Brain microvascular endothelial cell (primary cell): ENCODE measurements at regions not wholly inside any gene's neighbourhood (a gene's known extent, or its start where the extent isn't known, plus 50 kb on each side); places are given as distances from the start of the nearest gene placed in this dataset.

Experiments
- DNase-seq: peaks from one replicate; pipeline ENCODE4 v3.0.0-alpha.2; 2020
- H3K27ac ChIP-seq: fragments of 250-450 bp; sonication (Bioruptor Pico); 2 replicates; pipeline ENCODE4 v1.5.1; 2020; ENCODE audit warnings: mild to moderate bottlenecking, moderate library complexity
- H3K27me3 ChIP-seq: fragments of 250-450 bp; sonication (Bioruptor Pico); replicated peaks from 2 replicates; pipeline ENCODE4 v1.5.1; 2020; ENCODE audit warnings: mild to moderate bottlenecking
- H3K36me3 ChIP-seq: fragments of 250-450 bp; sonication (Bioruptor Pico); replicated peaks from 2 replicates; pipeline ENCODE4 v1.5.1; 2020; ENCODE audit warnings: mild to moderate bottlenecking
- H3K4me3 ChIP-seq: 2 replicates; pipeline ENCODE4 v1.5.1; 2011; ENCODE audit warnings: low read depth, mild to moderate bottlenecking, control low read depth, low read length, moderate library complexity
- CTCF ChIP-seq: IDR thresholded peaks from 2 replicates; pipeline ENCODE4 v1.5.1; 2011; ENCODE audit warnings: low read depth, mild to moderate bottlenecking, moderate library complexity, low read length, control low read depth, inconsistent platforms; ENCODE audit errors: missing control alignments
- in situ Hi-C: cut with HindIII; loops from 2 replicates; pipeline ENCODE4 v1.10.0; 2017; ENCODE audit warnings: low sequenced_read_pairs, low pct_ligation_motif_present

GRCh38 chr4:162232349-162232748, 68.5 kb upstream of the FSTL5 start:
- no peak for DNase-seq
- no peak overlapping the region for H3K27ac ChIP-seq
- in situ Hi-C loops: no loop called here
- no peaks in the 10 kb centered on the region for H3K36me3 ChIP-seq
- H3K4me3 ChIP-seq: no peak overlapping the region
- TF ChIP-seq CTCF: no peak
- no peaks in the 10 kb centered on the region for H3K27me3 ChIP-seq

- in situ Hi-C loops: no loop called here
- H3K4me3 ChIP-seq: no peak overlapping the region
- H3K27ac ChIP-seq: no peak overlapping the region
- DNase-seq: no peak
- H3K36me3 ChIP-seq: no peaks in the 10 kb centered on the region
- H3K27me3 ChIP-seq: no peaks in the 10 kb centered on the region
- no peak for TF ChIP-seq CTCF
Measured at GRCh38 chr4:162229670-162230069, 65.9 kb upstream of the FSTL5 start.

GRCh38 chr4:162221148-162221547, 57.3 kb upstream of the FSTL5 start:
- in situ Hi-C loops: no loop called here
- Histone ChIP-seq H3K36me3 (no peaks in the 10 kb centered on the region), H3K27ac (no peak overlapping the region), H3K4me3 (no peak overlapping the region), H3K27me3 (no peaks in the 10 kb centered on the region)
- no peak for TF ChIP-seq CTCF
- DNase-seq: no peak
